WTC11 (cell line): ENCODE measurements at regions not wholly inside any gene's neighbourhood (a gene's known extent, or its start where the extent isn't known, plus 50 kb on each side); places are given as distances from the start of the nearest gene placed in this dataset.

Experiments used
- ATAC-seq: fragments of 200-7000 bp; cut with Tn5 transposase; 2 replicates; pipeline ENCODE4 v1.10.0; 2021; ENCODE audit warnings: mild to moderate bottlenecking, moderate library complexity
- CTCF ChIA-PET: fragments of 300-600 bp; sonication (Branson Sonifier 250); formaldehyde crosslinking; loops from one replicate; lab custom pipeline; 2021; ENCODE audit warnings: antibody characterized with exemption; lab: Charles Lee
- POLR2A ChIA-PET: fragments of 350-600 bp; sonication (Branson Sonifier 250); formaldehyde crosslinking; loops from one replicate; lab custom pipeline; 2021; ENCODE audit warnings: antibody characterized with exemption; lab: Charles Lee
- DNase-seq: peaks from one replicate; pipeline ENCODE4 v3.0.0; 2021; ENCODE audit warnings: low spot score
- H3K27ac Mint-ChIP-seq: 2 replicates; pipeline ENCODE4 v1.8.0; 2021; ENCODE audit warnings: mixed read lengths
- H3K27me3 Mint-ChIP-seq: 2 replicates; pipeline ENCODE4 v1.8.0; 2021; ENCODE audit warnings: low read depth, mild to moderate bottlenecking, moderate library complexity, mixed read lengths
- H3K36me3 Mint-ChIP-seq: 2 replicates; pipeline ENCODE4 v1.8.0; 2021; ENCODE audit warnings: mixed read lengths
- H3K4me1 Mint-ChIP-seq: 2 replicates; pipeline ENCODE4 v1.8.0; 2022; ENCODE audit warnings: mixed read lengths
- H3K4me3 Mint-ChIP-seq: 2 replicates; pipeline ENCODE4 v1.8.0; 2021; ENCODE audit warnings: mild to moderate bottlenecking, moderate library complexity, mixed read lengths
- H3K9me3 Mint-ChIP-seq: 2 replicates; pipeline ENCODE4 v1.8.0; 2021; ENCODE audit warnings: mixed read lengths
- HMGA2 ChIP-seq: fragments of 250-450 bp; sonication (Bioruptor Pico); IDR thresholded peaks from 2 replicates; pipeline ENCODE4 v1.4.0; 2021; ENCODE audit warnings: mild to moderate bottlenecking, moderate library complexity
- IRF2 ChIP-seq: sonication (generic); formaldehyde crosslinking; IDR thresholded peaks from 2 replicates; pipeline ENCODE4 v1.8.0; 2022; ENCODE audit warnings: low read depth, missing genetic modification reagents, borderline replicate concordance
- NFYB ChIP-seq: sonication (generic); formaldehyde crosslinking; conservative IDR thresholded peaks from 2 replicates; pipeline ENCODE4 v1.8.0; 2022; ENCODE audit warnings: low read depth, missing genetic modification reagents
- OVOL2 ChIP-seq: fragments of 250-450 bp; sonication (Bioruptor Pico); IDR thresholded peaks from 2 replicates; pipeline ENCODE4 v1.9.0; 2021; ENCODE audit warnings: mild to moderate bottlenecking, borderline replicate concordance
- RORB ChIP-seq: fragments of 250-450 bp; sonication (Bioruptor Pico); IDR thresholded peaks from 2 replicates; pipeline ENCODE4 v1.9.0; 2021; ENCODE audit warnings: mild to moderate bottlenecking
- SP1 ChIP-seq: sonication (generic); formaldehyde crosslinking; conservative IDR thresholded peaks from 2 replicates; pipeline ENCODE4 v1.8.1; 2022; ENCODE audit warnings: missing genetic modification reagents
- TP53 ChIP-seq: sonication (generic); formaldehyde crosslinking; IDR thresholded peaks from 2 replicates; pipeline ENCODE4 v1.8.1; 2023; ENCODE audit warnings: mild to moderate bottlenecking, missing genetic modification reagents
- ZNF317 ChIP-seq: sonication (generic); formaldehyde crosslinking; IDR thresholded peaks from 2 replicates; pipeline ENCODE4 v1.8.1; 2023; ENCODE audit warnings: low read depth, mild to moderate bottlenecking, moderate library complexity, missing genetic modification reagents, borderline replicate concordance
- TF ChIP-seq, protein P1 (sequence below): fragments of 200-600 bp; IDR thresholded peaks from 2 replicates; pipeline ENCODE4 v1.8.0; 2022; ENCODE audit warnings: antibody characterized with exemption
- TF ChIP-seq, protein P2 (sequence below): sonication (generic); formaldehyde crosslinking; IDR thresholded peaks from 2 replicates; pipeline ENCODE4 v1.8.0; 2022; ENCODE audit warnings: mild to moderate bottlenecking, missing genetic modification reagents
- TF ChIP-seq, protein P3 (sequence below): sonication (generic); formaldehyde crosslinking; IDR thresholded peaks from 2 replicates; pipeline ENCODE4 v1.8.1; 2023; ENCODE audit warnings: mild to moderate bottlenecking, moderate library complexity, missing genetic modification reagents
- TF ChIP-seq, protein P4 (sequence below): sonication (generic); formaldehyde crosslinking; IDR thresholded peaks from 2 replicates; pipeline ENCODE4 v1.8.0; 2023; ENCODE audit warnings: missing genetic modification reagents, mild to moderate bottlenecking, borderline replicate concordance
- TF ChIP-seq, protein P5 (sequence below): sonication (generic); formaldehyde crosslinking; IDR thresholded peaks from 2 replicates; pipeline ENCODE4 v1.8.0; 2023; ENCODE audit warnings: mild to moderate bottlenecking, missing genetic modification reagents
- TF ChIP-seq, protein P6 (sequence below): sonication (generic); formaldehyde crosslinking; IDR thresholded peaks from 2 replicates; pipeline ENCODE4 v1.8.1; 2023; ENCODE audit warnings: mild to moderate bottlenecking, missing genetic modification reagents

DNA sequence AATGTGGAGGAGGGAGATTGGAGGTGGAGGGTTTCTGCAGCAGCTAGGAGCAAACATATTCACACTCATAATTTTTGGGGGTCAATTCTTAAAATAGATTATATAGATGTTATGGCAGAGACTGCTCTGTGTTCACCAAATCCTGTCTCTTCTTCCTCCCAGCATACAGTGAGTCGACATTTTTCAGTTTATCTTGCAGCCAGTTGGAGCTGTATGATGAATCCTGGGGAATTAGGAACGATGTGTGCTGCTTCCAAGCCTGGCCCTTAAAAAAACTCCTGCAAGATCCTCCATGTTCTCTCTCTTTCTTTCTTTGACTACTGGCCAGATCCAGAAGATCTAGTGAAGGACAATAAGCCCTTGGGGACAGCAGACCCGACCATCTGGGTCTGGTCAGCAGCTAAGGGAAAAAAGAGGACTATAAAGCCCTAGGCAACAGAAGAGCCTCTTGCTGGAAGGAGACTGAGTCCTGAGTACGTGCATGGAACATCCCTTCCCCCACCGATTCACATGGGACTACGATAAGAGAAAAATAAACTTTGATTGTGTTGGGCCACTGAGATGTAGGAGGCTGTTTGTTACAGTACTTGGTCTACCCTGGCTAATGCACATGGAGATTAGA lies 55.8 kb upstream of the POMP start:
- ChIA-PET POLR2A (no interaction called here), CTCF (interaction anchor here (1.0 kb wide), 1 partner anchor 54 kb away, joined by 3 read pairs; no protein-coding TSS in a partner anchor)
- ATAC-seq, result no peak
- peaks cover 6% of the 10 kb centered on the region for H3K4me1 Mint-ChIP-seq
- no peaks in the 10 kb centered on the region for H3K36me3 Mint-ChIP-seq
- no peak for DNase-seq
- H3K9me3 Mint-ChIP-seq, result peaks cover 14% of the 10 kb centered on the region
- no peaks in the 10 kb centered on the region; the same call in 1 of the 2 replicates for H3K27me3 Mint-ChIP-seq
- H3K27ac Mint-ChIP-seq, result no peak overlapping the region
- no peak for TF ChIP-seq NFYB (CRISPR knock-in tag)
- TF ChIP-seq RORB (CRISPR knock-in tag), result no peak
- TF ChIP-seq, protein P1, sequence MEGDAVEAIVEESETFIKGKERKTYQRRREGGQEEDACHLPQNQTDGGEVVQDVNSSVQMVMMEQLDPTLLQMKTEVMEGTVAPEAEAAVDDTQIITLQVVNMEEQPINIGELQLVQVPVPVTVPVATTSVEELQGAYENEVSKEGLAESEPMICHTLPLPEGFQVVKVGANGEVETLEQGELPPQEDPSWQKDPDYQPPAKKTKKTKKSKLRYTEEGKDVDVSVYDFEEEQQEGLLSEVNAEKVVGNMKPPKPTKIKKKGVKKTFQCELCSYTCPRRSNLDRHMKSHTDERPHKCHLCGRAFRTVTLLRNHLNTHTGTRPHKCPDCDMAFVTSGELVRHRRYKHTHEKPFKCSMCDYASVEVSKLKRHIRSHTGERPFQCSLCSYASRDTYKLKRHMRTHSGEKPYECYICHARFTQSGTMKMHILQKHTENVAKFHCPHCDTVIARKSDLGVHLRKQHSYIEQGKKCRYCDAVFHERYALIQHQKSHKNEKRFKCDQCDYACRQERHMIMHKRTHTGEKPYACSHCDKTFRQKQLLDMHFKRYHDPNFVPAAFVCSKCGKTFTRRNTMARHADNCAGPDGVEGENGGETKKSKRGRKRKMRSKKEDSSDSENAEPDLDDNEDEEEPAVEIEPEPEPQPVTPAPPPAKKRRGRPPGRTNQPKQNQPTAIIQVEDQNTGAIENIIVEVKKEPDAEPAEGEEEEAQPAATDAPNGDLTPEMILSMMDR, result no peak
- TF ChIP-seq OVOL2 (CRISPR knock-in tag), result no peak
- no peak for TF ChIP-seq TP53 (CRISPR knock-in tag)
- TF ChIP-seq, protein P2, sequence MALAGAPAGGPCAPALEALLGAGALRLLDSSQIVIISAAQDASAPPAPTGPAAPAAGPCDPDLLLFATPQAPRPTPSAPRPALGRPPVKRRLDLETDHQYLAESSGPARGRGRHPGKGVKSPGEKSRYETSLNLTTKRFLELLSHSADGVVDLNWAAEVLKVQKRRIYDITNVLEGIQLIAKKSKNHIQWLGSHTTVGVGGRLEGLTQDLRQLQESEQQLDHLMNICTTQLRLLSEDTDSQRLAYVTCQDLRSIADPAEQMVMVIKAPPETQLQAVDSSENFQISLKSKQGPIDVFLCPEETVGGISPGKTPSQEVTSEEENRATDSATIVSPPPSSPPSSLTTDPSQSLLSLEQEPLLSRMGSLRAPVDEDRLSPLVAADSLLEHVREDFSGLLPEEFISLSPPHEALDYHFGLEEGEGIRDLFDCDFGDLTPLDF (CRISPR knock-in tag), result no peak
- TF ChIP-seq IRF2 (CRISPR knock-in tag), result no peak
- no peak for TF ChIP-seq HMGA2
- TF ChIP-seq ZNF317, result no peak
- TF ChIP-seq, protein P3, sequence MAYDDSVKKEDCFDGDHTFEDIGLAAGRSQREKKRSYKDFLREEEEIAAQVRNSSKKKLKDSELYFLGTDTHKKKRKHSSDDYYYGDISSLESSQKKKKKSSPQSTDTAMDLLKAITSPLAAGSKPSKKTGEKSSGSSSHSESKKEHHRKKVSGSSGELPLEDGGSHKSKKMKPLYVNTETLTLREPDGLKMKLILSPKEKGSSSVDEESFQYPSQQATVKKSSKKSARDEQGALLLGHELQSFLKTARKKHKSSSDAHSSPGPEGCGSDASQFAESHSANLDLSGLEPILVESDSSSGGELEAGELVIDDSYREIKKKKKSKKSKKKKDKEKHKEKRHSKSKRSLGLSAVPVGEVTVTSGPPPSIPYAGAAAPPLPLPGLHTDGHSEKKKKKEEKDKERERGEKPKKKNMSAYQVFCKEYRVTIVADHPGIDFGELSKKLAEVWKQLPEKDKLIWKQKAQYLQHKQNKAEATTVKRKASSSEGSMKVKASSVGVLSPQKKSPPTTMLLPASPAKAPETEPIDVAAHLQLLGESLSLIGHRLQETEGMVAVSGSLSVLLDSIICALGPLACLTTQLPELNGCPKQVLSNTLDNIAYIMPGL (CRISPR knock-in tag), result no peak
- TF ChIP-seq, protein P4, sequence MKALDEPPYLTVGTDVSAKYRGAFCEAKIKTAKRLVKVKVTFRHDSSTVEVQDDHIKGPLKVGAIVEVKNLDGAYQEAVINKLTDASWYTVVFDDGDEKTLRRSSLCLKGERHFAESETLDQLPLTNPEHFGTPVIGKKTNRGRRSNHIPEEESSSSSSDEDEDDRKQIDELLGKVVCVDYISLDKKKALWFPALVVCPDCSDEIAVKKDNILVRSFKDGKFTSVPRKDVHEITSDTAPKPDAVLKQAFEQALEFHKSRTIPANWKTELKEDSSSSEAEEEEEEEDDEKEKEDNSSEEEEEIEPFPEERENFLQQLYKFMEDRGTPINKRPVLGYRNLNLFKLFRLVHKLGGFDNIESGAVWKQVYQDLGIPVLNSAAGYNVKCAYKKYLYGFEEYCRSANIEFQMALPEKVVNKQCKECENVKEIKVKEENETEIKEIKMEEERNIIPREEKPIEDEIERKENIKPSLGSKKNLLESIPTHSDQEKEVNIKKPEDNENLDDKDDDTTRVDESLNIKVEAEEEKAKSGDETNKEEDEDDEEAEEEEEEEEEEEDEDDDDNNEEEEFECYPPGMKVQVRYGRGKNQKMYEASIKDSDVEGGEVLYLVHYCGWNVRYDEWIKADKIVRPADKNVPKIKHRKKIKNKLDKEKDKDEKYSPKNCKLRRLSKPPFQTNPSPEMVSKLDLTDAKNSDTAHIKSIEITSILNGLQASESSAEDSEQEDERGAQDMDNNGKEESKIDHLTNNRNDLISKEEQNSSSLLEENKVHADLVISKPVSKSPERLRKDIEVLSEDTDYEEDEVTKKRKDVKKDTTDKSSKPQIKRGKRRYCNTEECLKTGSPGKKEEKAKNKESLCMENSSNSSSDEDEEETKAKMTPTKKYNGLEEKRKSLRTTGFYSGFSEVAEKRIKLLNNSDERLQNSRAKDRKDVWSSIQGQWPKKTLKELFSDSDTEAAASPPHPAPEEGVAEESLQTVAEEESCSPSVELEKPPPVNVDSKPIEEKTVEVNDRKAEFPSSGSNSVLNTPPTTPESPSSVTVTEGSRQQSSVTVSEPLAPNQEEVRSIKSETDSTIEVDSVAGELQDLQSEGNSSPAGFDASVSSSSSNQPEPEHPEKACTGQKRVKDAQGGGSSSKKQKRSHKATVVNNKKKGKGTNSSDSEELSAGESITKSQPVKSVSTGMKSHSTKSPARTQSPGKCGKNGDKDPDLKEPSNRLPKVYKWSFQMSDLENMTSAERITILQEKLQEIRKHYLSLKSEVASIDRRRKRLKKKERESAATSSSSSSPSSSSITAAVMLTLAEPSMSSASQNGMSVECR (CRISPR knock-in tag), result no peak
- TF ChIP-seq SP1 (CRISPR knock-in tag), result no peak
- TF ChIP-seq, protein P5, sequence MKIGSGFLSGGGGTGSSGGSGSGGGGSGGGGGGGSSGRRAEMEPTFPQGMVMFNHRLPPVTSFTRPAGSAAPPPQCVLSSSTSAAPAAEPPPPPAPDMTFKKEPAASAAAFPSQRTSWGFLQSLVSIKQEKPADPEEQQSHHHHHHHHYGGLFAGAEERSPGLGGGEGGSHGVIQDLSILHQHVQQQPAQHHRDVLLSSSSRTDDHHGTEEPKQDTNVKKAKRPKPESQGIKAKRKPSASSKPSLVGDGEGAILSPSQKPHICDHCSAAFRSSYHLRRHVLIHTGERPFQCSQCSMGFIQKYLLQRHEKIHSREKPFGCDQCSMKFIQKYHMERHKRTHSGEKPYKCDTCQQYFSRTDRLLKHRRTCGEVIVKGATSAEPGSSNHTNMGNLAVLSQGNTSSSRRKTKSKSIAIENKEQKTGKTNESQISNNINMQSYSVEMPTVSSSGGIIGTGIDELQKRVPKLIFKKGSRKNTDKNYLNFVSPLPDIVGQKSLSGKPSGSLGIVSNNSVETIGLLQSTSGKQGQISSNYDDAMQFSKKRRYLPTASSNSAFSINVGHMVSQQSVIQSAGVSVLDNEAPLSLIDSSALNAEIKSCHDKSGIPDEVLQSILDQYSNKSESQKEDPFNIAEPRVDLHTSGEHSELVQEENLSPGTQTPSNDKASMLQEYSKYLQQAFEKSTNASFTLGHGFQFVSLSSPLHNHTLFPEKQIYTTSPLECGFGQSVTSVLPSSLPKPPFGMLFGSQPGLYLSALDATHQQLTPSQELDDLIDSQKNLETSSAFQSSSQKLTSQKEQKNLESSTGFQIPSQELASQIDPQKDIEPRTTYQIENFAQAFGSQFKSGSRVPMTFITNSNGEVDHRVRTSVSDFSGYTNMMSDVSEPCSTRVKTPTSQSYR (CRISPR knock-in tag), result no peak
- TF ChIP-seq, protein P6, sequence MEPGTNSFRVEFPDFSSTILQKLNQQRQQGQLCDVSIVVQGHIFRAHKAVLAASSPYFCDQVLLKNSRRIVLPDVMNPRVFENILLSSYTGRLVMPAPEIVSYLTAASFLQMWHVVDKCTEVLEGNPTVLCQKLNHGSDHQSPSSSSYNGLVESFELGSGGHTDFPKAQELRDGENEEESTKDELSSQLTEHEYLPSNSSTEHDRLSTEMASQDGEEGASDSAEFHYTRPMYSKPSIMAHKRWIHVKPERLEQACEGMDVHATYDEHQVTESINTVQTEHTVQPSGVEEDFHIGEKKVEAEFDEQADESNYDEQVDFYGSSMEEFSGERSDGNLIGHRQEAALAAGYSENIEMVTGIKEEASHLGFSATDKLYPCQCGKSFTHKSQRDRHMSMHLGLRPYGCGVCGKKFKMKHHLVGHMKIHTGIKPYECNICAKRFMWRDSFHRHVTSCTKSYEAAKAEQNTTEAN, result no peak
- no peak overlapping the region for H3K4me3 Mint-ChIP-seq
